Cardiac septum (tissue), 1 donor: ENCODE measurements at regions not wholly inside any gene's neighbourhood (a gene's known extent, or its start where the extent isn't known, plus 50 kb on each side); places are given as distances from the start of the nearest gene placed in this dataset.

Experiments used
- DNase-seq: peaks from one replicate; pipeline ENCODE4 v3.0.0-alpha.2; 2020; ENCODE audit warnings: low spot score
- intact Hi-C: fragments of 100-400 bp; cut with DNase I; formaldehyde crosslinking; loops from one replicate; pipeline ENCODE4 v1.14.0; 2022
- donor health status: DM: no; HTN: no; CAD: no.

DNA sequence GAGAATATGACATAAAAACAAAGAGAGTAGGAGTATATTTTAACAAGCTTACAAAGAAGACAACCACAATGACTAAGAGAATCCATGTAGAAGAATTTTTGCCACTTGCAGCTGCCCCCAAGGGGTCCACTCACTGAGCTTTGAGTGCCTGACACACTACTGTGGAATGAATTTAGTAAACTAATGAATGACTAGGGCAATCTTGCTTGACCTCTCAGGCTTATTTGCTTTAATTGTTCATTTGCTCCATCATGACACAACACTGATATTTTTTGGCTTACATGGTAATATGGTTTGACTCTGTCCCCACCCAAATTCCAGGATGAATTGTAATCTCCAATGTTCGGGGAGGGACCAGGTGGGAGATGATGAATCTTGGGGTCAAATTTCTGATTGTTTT is 249.1 kb upstream of the FAR2 start:
- intact Hi-C loops, result no loop called here

GRCh38 chr12:28905220-28905955 is 243.7 kb upstream of the FAR2 start:
- intact Hi-C loops, result no loop called here
- DNase-seq, result no peak

More for the DNA sequence above, 249.1 kb upstream of the FAR2 start:
- DNase-seq, result no peak

DNA sequence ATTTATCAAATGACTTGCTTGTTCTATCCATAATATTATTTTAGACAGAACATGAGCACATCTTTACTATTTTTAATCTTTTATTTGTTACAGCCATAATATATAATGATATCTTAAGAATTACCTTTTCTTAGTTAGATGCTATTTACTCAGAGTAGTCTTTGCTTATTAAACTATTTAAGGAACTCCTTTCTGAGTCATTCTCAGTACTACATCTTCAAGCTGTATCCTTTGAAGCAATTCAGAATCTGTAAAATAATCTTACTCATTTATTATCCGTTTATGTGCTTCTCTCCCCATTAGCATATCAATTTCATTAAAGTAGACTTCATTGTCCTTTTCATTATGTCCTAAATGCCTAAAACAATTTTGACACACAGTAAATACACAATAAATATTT is 240.4 kb upstream of the FAR2 start:
- intact Hi-C loops, result no loop called here
- DNase-seq, result no peak

- no peak for DNase-seq
- intact Hi-C loops, result no loop called here
Observed at GRCh38 chr12:28909291-28909690, 239.8 kb upstream of the FAR2 start.

DNA sequence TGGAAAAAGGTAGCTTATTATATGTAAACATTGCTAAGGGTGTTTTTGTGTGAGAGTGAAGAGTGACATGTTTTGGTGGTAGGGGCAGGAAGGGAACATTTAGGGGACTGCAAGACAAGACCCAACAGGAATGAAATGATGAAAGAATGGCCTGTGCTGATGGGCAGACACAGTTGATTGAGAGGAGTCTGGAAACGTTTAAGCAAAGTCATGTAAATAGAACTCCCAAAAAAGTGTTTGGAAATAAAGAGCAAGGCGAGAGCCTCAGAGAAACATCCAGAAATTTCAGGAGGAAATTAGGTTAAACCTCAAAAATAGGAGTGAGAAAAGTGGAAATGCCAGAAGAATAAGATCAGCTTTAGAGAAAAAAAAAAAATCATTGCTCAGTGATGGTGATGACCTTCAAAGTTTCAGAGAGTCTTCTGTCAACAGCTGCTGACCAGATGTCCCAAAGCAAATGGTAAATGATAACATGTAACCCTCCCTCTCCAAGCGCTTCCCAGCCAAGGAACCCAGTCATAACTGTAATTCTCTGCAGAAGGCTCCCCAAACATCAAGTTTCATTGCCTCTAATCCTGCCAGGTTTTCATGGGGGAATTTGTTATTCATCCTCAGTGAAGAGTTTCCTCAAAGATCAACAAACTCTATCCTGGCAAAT is 223.2 kb upstream of the FAR2 start:
- DNase-seq, result no peak
- intact Hi-C loops, result no loop called here

DNA sequence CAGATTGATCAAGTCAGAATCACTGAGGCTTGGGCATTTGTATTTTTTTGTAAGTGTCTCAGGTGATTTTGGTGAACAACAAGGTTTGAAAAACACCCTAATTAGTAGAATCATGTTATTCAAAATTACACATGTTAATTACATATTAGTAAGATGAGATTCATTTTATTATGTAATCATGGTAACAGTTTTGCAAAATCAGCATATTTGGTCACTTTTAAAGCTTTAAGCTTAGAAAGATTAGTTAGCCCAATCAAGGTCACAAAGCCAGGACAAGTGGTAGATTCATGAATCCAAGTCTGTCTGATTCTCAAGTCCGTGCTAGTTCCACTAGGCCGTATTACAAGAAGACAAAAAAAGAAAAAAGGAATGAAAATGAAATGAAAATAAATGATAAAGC is 218.4 kb upstream of the FAR2 start:
- DNase-seq, result no peak
- intact Hi-C loops, result no loop called here

GRCh38 chr12:28933176-28933575 is 215.9 kb upstream of the FAR2 start:
- no peak for DNase-seq
- intact Hi-C loops, result no loop called here

DNA sequence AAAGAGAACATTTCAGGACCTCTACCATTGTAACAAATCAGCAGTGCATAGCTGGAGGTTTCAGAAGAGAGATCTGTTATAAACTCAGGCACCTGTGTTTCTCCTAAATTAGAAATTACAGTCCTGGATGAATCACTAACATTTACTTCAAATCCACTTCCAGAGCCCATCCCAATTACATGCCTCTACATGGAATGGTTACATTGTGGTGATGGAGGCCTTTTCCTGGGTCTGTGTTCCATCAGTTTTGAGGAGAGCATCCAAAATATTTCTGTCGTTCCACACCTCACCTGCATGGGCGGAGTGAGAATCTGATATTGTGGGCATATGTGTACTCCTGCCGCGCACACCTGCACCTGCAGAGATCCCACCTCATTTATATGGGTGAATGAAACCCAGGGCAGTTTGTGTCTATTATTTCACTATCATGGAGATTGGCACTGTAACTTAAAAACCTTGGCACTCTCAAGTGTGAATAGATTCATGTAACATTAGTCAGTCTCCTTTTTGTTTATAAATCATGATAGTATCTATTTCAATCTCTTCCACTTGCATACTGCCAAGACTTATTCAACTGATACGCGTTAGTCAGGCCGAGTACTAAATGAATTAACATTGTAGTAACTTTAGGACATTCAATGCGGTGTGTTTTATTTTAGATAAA is 215.1 kb upstream of the FAR2 start:
- no peak for DNase-seq
- intact Hi-C loops, result no loop called here

- intact Hi-C loops, result no loop called here
- no peak for DNase-seq
Observed at GRCh38 chr12:28936221-28936620, 212.9 kb upstream of the FAR2 start.

GRCh38 chr12:28936711-28937110 is 212.4 kb upstream of the FAR2 start:
- no peak for DNase-seq
- intact Hi-C loops, result no loop called here

DNA sequence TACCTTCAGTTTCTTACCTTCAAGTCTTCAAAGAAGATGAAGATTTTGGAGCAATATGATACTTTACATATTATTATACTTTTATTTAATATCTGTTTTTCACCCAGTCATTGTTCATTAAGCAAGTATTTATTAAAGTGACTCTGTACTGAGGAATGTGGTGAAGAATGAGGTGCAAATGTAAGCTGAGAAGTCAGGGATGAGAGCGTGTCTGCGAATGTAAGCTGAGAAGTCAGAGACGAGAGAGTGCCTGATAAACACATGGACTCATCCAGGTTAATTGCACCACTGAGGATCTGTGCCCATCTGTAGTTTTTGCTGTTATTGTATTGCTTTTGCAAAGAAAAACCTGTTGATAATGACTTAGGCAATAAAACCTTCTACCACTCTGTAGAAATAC is 211.9 kb upstream of the FAR2 start:
- intact Hi-C loops, result no loop called here
- no peak for DNase-seq

DNA sequence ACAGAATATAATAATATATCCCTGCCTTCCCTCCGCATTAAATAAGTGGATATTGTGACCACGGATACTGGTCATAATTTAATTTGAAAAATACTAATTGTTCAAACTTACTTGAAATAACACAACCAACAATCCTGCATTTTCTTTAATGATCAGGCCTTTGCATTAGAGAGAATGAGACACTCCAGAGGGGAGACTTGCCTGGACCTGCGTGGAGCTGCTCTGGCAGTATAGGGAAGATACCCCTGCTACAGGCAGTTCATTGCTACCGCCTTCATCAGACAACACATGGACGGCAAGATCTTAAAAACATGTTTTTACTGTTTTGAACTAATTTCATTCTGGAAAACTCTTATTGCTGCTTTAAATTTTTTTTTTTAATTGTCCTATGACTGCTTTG is 211.0 kb upstream of the FAR2 start:
- intact Hi-C loops, result no loop called here
- no peak for DNase-seq

DNA sequence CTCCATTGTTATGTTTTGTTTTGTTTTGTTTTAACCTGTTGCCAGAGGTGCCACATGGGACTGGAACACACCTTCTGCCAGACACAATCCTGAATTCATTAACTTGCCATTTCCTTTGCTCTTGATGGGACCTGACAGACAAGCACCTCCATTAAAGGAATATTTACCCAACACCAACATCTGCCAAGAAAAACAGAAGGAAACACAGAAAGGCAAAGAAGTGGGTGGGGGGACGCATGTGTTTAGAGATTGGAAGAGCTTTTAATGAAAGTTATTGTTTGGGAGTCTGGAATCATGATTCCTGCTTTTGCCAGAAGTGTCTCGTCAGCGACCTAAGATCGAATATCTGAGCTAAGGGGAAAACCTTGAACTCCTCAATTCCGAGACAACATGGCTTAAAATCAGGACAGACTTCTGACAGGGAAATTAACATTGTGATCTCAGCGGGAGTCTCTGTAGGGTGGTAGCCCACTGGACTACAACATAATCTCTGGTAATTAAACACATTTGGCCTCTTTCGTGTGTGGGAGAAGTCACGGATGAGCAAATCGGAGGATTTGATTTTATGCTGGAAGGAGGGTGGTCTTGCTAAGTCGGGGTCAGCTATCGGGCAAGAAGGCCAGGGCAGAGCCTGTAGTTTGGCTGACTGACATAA is 210.4 kb upstream of the FAR2 start:
- intact Hi-C loops, result no loop called here
- no peak for DNase-seq

DNA sequence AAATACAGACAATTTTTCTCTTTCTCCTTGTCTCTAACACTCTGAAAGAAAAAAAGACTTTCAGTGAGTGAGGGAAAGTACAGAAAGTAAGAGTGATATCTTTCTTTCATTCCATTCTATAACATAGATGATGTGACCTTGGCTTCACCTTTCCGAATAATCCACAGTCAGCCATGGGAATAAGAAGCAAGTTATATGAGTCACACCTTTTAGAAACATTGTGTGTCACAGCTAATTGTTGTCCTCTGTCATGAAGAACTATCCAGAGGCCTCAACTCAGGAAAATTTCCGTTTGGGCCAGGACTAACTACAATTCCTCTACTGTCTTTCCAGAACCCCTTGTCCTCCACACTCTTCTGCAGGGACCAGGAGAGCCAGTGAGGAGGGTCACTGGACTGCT is 209.7 kb upstream of the FAR2 start:
- intact Hi-C loops, result no loop called here
- DNase-seq, result no peak

DNA sequence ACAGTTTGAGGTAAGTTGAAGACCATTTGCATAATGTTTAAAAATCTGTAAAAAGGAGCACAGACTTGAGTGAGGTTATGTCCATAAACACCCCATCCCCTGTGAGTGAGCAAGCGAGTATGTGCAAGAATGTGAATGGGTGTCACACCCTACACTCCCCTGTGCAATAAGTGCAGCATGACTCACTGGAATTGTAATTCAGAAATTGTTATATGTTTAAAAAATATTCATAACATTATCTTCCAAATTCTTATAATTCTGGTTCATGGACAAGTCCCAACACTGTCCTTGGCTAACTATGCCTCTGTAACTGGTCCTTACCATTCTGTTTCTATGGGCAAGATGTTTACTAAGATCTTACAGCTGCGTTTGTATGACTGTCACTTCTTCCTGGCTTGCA is 207.8 kb upstream of the FAR2 start:
- intact Hi-C loops, result no loop called here
- no peak for DNase-seq

GRCh38 chr12:28946361-28946760 is 202.7 kb upstream of the FAR2 start:
- no peak for DNase-seq
- intact Hi-C loops, result no loop called here

DNA sequence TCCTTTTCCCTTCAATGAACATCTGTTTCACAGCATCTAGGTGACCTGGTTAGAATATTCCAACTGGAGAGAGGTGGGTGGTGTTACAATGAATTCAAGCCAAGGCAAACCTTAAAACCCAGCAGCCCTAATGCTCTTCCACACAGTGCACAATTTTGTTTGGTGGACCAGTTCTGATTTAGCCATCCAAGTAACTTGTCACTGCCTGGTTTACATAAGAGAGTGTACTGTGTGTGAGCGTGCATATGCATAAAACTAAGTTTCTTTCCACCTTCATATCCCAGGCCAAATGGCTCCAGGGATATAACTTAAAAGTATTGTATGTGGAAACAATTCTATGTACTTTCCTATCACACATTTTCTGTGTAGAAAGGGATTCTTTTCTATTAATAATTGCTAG is 200.4 kb upstream of the FAR2 start:
- intact Hi-C loops, result no loop called here
- DNase-seq, result no peak

- no peak for DNase-seq
- intact Hi-C loops, result no loop called here
Observed at GRCh38 chr12:28949184-28949583, 199.9 kb upstream of the FAR2 start.

DNA sequence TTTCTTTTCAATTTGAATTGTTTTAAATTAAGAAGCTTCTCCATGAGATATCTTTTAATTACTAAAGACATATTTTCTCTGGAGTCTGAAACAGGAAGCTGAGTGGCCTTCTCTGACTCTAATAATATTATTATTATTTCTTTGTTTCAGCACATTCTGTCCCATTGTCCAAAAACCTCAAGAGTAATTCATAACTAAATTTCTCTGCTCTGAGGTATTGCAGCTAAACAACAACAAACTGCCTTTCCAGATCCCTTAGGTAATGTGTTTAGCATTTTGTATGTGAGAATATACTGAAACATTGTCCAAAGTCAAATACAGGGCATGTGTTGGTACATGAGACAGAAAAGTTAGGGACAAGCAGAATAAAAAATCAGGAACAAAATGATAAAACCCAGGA is 199.0 kb upstream of the FAR2 start:
- intact Hi-C loops, result no loop called here
- DNase-seq, result no peak

DNA sequence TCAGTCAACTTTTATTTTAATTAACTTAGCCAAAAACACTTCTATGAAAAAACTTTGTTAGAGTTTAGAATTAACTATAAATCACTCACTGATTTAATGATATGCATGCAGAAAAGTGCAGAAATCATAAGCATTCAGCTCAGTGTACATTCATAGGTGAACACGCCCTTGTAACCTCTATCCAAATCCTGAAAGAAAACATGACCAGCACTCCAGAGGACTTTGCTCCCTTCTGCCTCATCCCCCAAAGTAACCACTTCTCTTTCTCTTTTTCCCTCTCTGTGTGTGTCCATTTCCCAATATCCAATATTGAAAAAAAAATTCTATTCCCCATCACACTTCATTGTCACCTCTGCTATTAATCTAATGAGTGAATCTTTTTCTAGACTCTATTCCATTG is 197.1 kb upstream of the FAR2 start:
- intact Hi-C loops, result no loop called here
- DNase-seq, result no peak

DNA sequence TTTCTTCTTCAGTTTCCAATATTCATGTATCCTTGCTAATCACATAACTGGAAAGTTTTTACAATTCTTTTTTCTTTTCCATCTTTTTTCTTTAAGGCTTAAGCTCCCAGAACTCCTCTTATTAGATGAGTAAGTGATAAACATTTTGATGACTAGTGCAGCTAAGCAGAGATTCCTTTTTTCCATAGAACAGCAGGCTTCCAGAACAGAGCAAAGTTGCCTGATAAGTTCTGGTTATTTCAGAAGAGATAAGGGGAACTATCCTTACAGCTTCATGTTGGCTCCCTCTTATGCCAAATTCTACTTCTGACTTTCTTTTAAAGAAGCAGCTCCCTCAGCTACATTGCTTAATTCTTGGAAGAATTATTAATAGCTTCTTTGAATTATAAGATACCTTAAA is 194.7 kb upstream of the FAR2 start:
- intact Hi-C loops, result no loop called here
- DNase-seq, result no peak
